K562 (cell line): ENCODE measurements at regions not wholly inside any gene's neighbourhood (a gene's known extent, or its start where the extent isn't known, plus 50 kb on each side); places are given as distances from the start of the nearest gene placed in this dataset.

ENCODE experiments used
- ATAC-seq: fragments of 200-7000 bp; cut with Tn5 transposase; 3 replicates; pipeline ENCODE4 v1.9.1; 2020; ENCODE audit warnings: moderate library complexity
- BruUV-seq: library from RNA; stranded (reverse); fragments of 400-500 nt; replicated peaks from 2 replicates; lab custom pipeline; 2021; lab: Mats Ljungman, UMichigan
- CTCF ChIA-PET: fragments of 300-600 bp; formaldehyde crosslinking; extraction: SDS; loops from one replicate; lab custom pipeline; 2021; ENCODE audit warnings: low intra/inter-chr PET ratio; lab: Yijun Ruan, JAX
- POLR2A ChIA-PET: fragments of 300-600, 350-650 bp; sonication (Branson Sonifier 250); formaldehyde crosslinking; extraction: SDS; loops from one replicate; lab custom pipeline; 2021; ENCODE audit warnings: antibody characterized with exemption, inconsistent platforms; lab: Yijun Ruan, JAX
- DNase-seq, 4 experiments: peaks; one replicate each; pipeline versions ENCODE4 v3.0.0 to v3.0.0-alpha.2; 2011 to 2018; ENCODE audit warnings: low spot score in 3 of 4, mixed read lengths in 3 of 4; ENCODE audit errors: extremely low read depth in 1 of 4
- FAIRE-seq: peaks from 2 replicates; lab custom pipeline; 2011; peaks lifted over from hg19 to GRCh38; lab: Jason Lieb, UNC
- H2AFZ ChIP-seq: 2 replicates; pipeline ENCODE4 v1.6.0; 2011; ENCODE audit warnings: low read depth, low read length, control low read depth, inconsistent platforms
- H3K27ac ChIP-seq: fragments of 200-600 bp; 3 replicates; pipeline ENCODE4 v1.8.0; 2011; ENCODE audit warnings: low read depth, mild to moderate bottlenecking, control low read depth, inconsistent platforms, low read length, moderate library complexity, mixed read lengths; ENCODE audit errors: extremely low read depth
- H3K27me3 ChIP-seq, 2 experiments: fragments of 300-600 bp in 1 of 2; 2 replicates in 1 of 2; 3 replicates in 1 of 2; pipeline versions ENCODE4 v1.6.0 to v1.8.0; 2011; ENCODE audit warnings: inconsistent platforms in 2 of 2, low read length in 2 of 2, mild to moderate bottlenecking in 1 of 2, mixed read lengths in 1 of 2, moderate library complexity in 1 of 2; ENCODE audit not compliant: control insufficient read depth in 2 of 2, insufficient read depth in 2 of 2
- H3K36me3 ChIP-seq: fragments of 300-600 bp; 3 replicates; pipeline ENCODE4 v1.8.0; 2011; ENCODE audit warnings: mild to moderate bottlenecking, low read length, inconsistent platforms; ENCODE audit not compliant: control insufficient read depth, insufficient read depth
- H3K4me1 ChIP-seq, 2 experiments: fragments of 200-600 bp in 1 of 2; replicated peaks in 1 of 2; 2 replicates in 1 of 2; 3 replicates in 1 of 2; pipeline versions ENCODE4 v1.5.1 to v1.8.0; 2011; ENCODE audit warnings: inconsistent platforms in 2 of 2, low read length in 2 of 2, mild to moderate bottlenecking in 1 of 2, mixed read lengths in 1 of 2, moderate library complexity in 1 of 2; ENCODE audit not compliant: control insufficient read depth in 2 of 2, insufficient read depth in 2 of 2
- H3K4me2 ChIP-seq: 2 replicates; pipeline ENCODE4 v1.6.1; 2011; ENCODE audit warnings: low read length, control low read depth, inconsistent platforms, mixed read lengths; ENCODE audit not compliant: insufficient read depth
- H3K4me3 ChIP-seq: fragments of 200-600 bp; sonication (generic), shearing (Covaris generic); 2 replicates; pipeline ENCODE4 v1.5.1; 2016; ENCODE audit warnings: control low read depth, inconsistent platforms
- H3K79me2 ChIP-seq: fragments of 200-600 bp; 3 replicates; pipeline ENCODE4 v1.8.0; 2011; ENCODE audit warnings: low read length, inconsistent platforms; ENCODE audit not compliant: control insufficient read depth, insufficient read depth
- H3K9ac ChIP-seq, 2 experiments: 2 replicates each; pipeline versions ENCODE4 v1.6.0 to v1.6.1; 2011; ENCODE audit warnings: low read depth in 2 of 2, low read length in 2 of 2, control low read depth in 1 of 2, inconsistent platforms in 1 of 2, mild to moderate bottlenecking in 1 of 2, mixed read lengths in 1 of 2; ENCODE audit not compliant: insufficient read depth in 1 of 2
- H3K9me1 ChIP-seq: one replicate; pipeline ENCODE4 v1.6.0; 2011; ENCODE audit warnings: inconsistent platforms, mild to moderate bottlenecking, low read length, moderate library complexity; ENCODE audit not compliant: control insufficient read depth, insufficient read depth
- H3K9me3 ChIP-seq: replicated peaks from 2 replicates; pipeline ENCODE4 v1.5.1; 2011; ENCODE audit warnings: low read depth, low read length, inconsistent platforms; ENCODE audit not compliant: control insufficient read depth, insufficient read depth
- H4K20me1 ChIP-seq: replicated peaks from 2 replicates; pipeline ENCODE4 v1.6.1; 2011; ENCODE audit warnings: low read length, inconsistent platforms, mixed read lengths; ENCODE audit not compliant: control insufficient read depth, insufficient read depth
- BDP1 ChIP-seq: IDR thresholded peaks from 3 replicates; pipeline ENCODE4 v1.6.1; 2011; ENCODE audit not compliant: insufficient read length, insufficient read depth
- BMI1 ChIP-seq: fragments of 150-350 bp; IDR thresholded peaks from 2 replicates; pipeline ENCODE4 v1.6.1; 2014; ENCODE audit warnings: low read length
- FOXJ3 ChIP-seq: sonication (generic); formaldehyde crosslinking; IDR thresholded peaks from 2 replicates; pipeline ENCODE4 v1.4.0; 2020; ENCODE audit warnings: mild to moderate bottlenecking, missing genetic modification reagents
- JUN ChIP-seq, 2 experiments: sonication (generic) in 1 of 2; formaldehyde crosslinking in 1 of 2; IDR thresholded peaks; 2 replicates each; pipeline versions ENCODE4 v1.6.1 to v1.8.0; 2012 to 2022; ENCODE audit warnings: borderline replicate concordance in 2 of 2, mild to moderate bottlenecking in 2 of 2, improper control_type of control experiment in 1 of 2, low read depth in 1 of 2, low read length in 1 of 2, missing genetic modification reagents in 1 of 2
- MYBL2 ChIP-seq, 2 experiments: fragments of 450-650 bp in 1 of 2; sonication (generic) in 1 of 2; formaldehyde crosslinking in 1 of 2; IDR thresholded peaks; 2 replicates each; pipeline versions ENCODE4 v1.6.1 to v1.8.1; 2017 to 2022; ENCODE audit warnings: borderline replicate concordance in 1 of 2, inconsistent platforms in 1 of 2, low read depth in 1 of 2, mild to moderate bottlenecking in 1 of 2, missing genetic modification reagents in 1 of 2, moderate library complexity in 1 of 2
- RAD21 ChIP-seq, 2 experiments: fragments of 250-450 bp in 1 of 2; fragments of 450-650 bp in 1 of 2; sonication (Bioruptor Pico) in 1 of 2; formaldehyde crosslinking in 1 of 2; IDR thresholded peaks in 1 of 2; conservative IDR thresholded peaks in 1 of 2; 2 replicates each; pipeline versions ENCODE4 v1.4.0 to v1.8.0; 2020 to 2022; ENCODE audit warnings: mild to moderate bottlenecking in 2 of 2, moderate library complexity in 1 of 2
- TAF15 ChIP-seq: fragments of 200-400 bp; formaldehyde crosslinking; IDR thresholded peaks from 2 replicates; pipeline ENCODE4 v1.6.1; 2017; ENCODE audit warnings: mild to moderate bottlenecking, low read depth, low read length, moderate library complexity
- ZBTB1 ChIP-seq: sonication (generic); formaldehyde crosslinking; IDR thresholded peaks from 2 replicates; pipeline ENCODE4 v1.8.1; 2023; ENCODE audit warnings: missing genetic modification reagents, low read depth, mild to moderate bottlenecking, borderline replicate concordance
- ZNF24 ChIP-seq: fragments of 450-650 bp; IDR thresholded peaks from 2 replicates; pipeline ENCODE4 v1.6.1; 2016
- WGBS: fragments of 100-300 bp; shearing (Covaris generic); methylation state at CpG from one replicate; pipeline ENCODE4 v1.1.6; 2016; ENCODE audit warnings: low coverage, mixed read lengths; ENCODE audit not compliant: insufficient coverage; ENCODE audit errors: missing lambda C conversion rate; 5-methylcytosine and 5-hydroxymethylcytosine counted together
- in situ Hi-C: fragments of 300-500 bp; cut with MboI; formaldehyde crosslinking; loops from 4 replicates; pipeline ENCODE4 v1.15.0; 2018; ENCODE audit warnings: inconsistent platforms, mixed read lengths
- intact Hi-C: fragments of 100-400 bp; cut with micrococcal nuclease; formaldehyde crosslinking; loops from 2 replicates; pipeline ENCODE4 v1.14.2; 2022
- TF ChIP-seq, protein P1 (sequence below), 2 experiments: IDR thresholded peaks; 2 replicates each; pipeline ENCODE4 v1.6.1; 2012; ENCODE audit warnings: improper control_type of control experiment in 2 of 2, low read depth in 2 of 2, low read length in 2 of 2, borderline replicate concordance in 1 of 2

DNA sequence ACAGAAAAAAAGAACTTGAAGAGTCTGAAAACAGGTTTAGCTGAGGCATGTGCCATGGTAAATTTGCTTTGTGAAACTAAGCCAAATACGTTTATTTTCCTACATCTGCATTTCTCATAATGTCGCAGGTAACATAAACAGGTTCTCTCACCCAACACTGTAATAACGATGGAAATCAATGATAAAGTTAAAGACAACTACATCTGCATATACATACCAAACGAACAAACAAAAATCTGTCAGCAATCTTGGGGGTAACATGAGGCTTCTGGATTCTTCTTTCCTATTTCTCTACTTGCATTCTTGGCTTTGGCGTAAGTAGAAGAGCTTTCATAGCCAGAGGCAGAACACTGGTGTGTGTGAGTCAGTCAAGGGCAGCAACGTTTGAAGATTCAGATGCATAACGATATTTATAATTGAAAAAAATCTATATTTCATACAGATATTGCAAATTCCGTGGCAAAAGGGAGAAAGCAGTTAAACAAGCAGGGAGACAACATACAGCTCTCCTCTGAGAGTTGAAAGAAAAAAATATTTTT lies 195.1 kb downstream of the EDN1 start:
- ChIA-PET POLR2A (no interaction called here), CTCF (no interaction called here)
- H3K9me3 ChIP-seq: no peaks in the 10 kb centered on the region
- H2AFZ ChIP-seq: no peak overlapping the region
- no peaks in the 10 kb centered on the region for H3K4me1 ChIP-seq
- TF ChIP-seq BMI1: no peak
- no peak for TF ChIP-seq JUN (IDR thresholded peaks at IDR 0.05; ENCODE audit: borderline replicate concordance, low read depth, low read length)
- TF ChIP-seq JUN (CRISPR knock-in tag; IDR thresholded peaks at IDR 0.05; ENCODE audit: borderline replicate concordance): no peak
- no peak for TF ChIP-seq RAD21 (CRISPR knock-in tag; conservative IDR thresholded peaks at IDR 0.05 in 1 of 2, IDR thresholded peaks at IDR 0.05 in 1 of 2)
- no peak for TF ChIP-seq BDP1
- TF ChIP-seq FOXJ3 (CRISPR knock-in tag): no peak
- TF ChIP-seq ZBTB1: no peak
- TF ChIP-seq TAF15: no peak
- TF ChIP-seq, protein P1, sequence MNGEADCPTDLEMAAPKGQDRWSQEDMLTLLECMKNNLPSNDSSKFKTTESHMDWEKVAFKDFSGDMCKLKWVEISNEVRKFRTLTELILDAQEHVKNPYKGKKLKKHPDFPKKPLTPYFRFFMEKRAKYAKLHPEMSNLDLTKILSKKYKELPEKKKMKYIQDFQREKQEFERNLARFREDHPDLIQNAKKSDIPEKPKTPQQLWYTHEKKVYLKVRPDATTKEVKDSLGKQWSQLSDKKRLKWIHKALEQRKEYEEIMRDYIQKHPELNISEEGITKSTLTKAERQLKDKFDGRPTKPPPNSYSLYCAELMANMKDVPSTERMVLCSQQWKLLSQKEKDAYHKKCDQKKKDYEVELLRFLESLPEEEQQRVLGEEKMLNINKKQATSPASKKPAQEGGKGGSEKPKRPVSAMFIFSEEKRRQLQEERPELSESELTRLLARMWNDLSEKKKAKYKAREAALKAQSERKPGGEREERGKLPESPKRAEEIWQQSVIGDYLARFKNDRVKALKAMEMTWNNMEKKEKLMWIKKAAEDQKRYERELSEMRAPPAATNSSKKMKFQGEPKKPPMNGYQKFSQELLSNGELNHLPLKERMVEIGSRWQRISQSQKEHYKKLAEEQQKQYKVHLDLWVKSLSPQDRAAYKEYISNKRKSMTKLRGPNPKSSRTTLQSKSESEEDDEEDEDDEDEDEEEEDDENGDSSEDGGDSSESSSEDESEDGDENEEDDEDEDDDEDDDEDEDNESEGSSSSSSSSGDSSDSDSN (IDR thresholded peaks at IDR 0.05; ENCODE audit: borderline replicate concordance in 1 of 2, low read depth in 2 of 2, low read length in 2 of 2): no peak
- no peak for TF ChIP-seq ZNF24
- no peak for TF ChIP-seq MYBL2 (IDR thresholded peaks at IDR 0.05; ENCODE audit: low read depth)
- no peak for TF ChIP-seq MYBL2 (CRISPR knock-in tag; IDR thresholded peaks at IDR 0.05; ENCODE audit: borderline replicate concordance)
- TF ChIP-seq, all 486 proteins: peak for 0
- Histone ChIP-seq H3K27me3 (no peaks in the 10 kb centered on the region), H3K9me1 (no peaks in the 10 kb centered on the region), H3K27ac (no peak overlapping the region), H3K4me3 (no peak overlapping the region), H4K20me1 (no peaks in the 10 kb centered on the region), H3K36me3 (no peaks in the 10 kb centered on the region), H3K79me2 (no peaks in the 10 kb centered on the region), H3K4me2 (no peak overlapping the region), H3K9ac (no peak overlapping the region)
- FAIRE-seq: no peak
- WGBS: 0% methylated on average over 8 of the region's 8 CpGs
- no TSS peak for BruUV-seq
- in situ Hi-C loops (no loop called here), intact Hi-C loops (no loop called here)
- ATAC-seq: no peak
- DNase-seq: no peak
